ENCODE measurements at regions not wholly inside any gene's neighbourhood (a gene's known extent, or its start where the extent isn't known, plus 50 kb on each side); places are given as distances from the start of the nearest gene placed in this dataset.

DNA sequence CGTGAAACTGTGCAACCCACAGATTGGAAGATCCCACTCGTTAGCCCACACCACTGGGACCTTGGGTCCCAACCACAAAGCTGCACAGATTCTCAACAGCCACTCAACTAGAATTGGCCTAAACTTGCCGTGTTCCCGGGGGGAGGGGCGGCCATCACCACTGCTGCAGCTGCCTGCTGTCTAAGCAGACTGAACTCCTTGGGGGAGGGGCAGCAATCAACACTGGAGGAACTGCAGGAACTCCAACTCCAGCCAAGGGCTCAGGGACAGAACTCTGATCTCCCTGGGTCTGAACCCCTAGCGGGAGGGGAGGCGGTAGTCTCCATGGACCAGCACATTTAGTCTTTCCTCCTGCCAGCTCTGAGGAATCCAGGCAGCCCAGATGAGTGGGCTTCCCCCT, 205.9 kb downstream of the RSL24D1 start:
- TF ChIP-seq, protein P1, sequence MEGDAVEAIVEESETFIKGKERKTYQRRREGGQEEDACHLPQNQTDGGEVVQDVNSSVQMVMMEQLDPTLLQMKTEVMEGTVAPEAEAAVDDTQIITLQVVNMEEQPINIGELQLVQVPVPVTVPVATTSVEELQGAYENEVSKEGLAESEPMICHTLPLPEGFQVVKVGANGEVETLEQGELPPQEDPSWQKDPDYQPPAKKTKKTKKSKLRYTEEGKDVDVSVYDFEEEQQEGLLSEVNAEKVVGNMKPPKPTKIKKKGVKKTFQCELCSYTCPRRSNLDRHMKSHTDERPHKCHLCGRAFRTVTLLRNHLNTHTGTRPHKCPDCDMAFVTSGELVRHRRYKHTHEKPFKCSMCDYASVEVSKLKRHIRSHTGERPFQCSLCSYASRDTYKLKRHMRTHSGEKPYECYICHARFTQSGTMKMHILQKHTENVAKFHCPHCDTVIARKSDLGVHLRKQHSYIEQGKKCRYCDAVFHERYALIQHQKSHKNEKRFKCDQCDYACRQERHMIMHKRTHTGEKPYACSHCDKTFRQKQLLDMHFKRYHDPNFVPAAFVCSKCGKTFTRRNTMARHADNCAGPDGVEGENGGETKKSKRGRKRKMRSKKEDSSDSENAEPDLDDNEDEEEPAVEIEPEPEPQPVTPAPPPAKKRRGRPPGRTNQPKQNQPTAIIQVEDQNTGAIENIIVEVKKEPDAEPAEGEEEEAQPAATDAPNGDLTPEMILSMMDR (IDR thresholded peaks at IDR 0.05): no peak
- no peak for TF ChIP-seq POLR2A (IDR thresholded peaks at IDR 0.05)
- TF ChIP-seq EP300 (IDR thresholded peaks at IDR 0.05; ENCODE audit: low read depth): no peak
- no peak for TF ChIP-seq POLR2AphosphoS5 (IDR thresholded peaks at IDR 0.05)
